UCSD-AML1 (cell line): ENCODE measurements at regions not wholly inside any gene's neighbourhood (a gene's known extent, or its start where the extent isn't known, plus 50 kb on each side); places are given as distances from the start of the nearest gene placed in this dataset.

Experiments used
- DNase-seq: peaks from one replicate; lab custom pipeline; 2025; ENCODE audit not compliant: unreplicated experiment; lab: John Stamatoyannopoulos, UW

DNA sequence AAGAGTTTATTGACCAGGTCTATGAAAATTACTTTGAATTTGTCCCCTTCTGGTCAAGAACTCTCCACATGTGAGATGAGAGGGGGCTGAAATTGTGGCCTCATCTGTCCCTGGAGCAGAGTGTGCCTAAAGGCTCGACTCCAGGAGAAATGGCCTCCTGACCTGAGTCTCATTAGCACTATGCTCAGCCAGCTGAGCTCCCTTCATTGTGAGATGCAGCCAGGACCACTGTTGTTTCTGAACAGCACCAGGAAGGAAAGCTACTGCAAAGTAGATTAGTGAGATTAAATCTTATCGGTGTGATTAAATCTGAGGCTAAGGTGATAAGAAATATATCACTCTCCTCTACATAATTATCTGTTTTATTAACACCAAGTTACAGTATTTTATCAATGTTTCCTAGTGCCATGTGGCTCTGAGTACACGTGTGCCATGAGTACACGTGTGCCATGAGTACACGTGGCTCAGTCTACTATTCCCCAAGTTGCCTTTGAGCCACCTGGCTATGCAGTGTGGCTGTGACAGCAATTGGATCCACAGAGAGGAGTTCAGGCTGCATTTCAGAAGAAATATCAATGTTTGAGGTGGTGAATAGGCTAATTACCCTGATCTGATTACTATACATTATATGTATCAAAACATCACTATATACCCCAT, 126.9 kb downstream of the IPMK start:
- no peak for DNase-seq

DNA sequence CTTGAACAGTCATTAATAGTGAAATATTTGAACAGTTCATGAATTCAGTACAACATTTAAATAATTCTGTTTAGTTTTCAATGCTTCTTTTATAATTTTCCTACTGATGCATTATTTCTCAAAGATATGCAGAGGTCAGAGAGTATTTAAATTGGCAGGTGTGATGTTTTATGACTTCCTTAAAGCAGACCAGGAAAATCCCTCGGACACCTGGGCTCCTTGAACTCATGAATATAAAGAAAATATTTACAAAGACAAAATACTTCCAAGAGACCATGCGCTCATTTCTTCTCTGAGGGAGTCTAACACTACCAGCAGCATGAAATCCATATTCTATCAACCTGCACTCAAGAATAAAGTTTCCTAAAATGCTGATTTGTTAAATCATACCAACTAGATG, 127.6 kb downstream of the IPMK start:
- DNase-seq, result no peak

DNA sequence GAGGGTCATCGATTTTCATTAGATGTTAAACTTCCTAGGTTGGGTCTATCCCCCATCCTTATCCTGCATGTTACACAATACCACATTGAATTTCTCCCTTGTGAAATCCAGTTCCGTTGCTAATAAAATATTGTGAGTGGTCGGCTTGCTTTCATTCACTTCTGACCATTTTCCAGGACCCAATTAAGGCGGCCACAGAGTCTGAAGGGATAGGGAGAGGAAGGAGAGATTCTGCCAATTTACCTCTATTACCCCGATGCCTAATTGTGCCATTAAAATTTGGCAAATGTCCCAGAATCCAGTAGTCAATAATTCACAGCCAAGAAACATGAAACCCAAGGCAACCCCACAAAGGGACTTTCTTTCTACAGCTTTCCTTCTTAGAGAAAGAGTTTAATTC, 129.9 kb downstream of the IPMK start:
- no peak for DNase-seq

DNA sequence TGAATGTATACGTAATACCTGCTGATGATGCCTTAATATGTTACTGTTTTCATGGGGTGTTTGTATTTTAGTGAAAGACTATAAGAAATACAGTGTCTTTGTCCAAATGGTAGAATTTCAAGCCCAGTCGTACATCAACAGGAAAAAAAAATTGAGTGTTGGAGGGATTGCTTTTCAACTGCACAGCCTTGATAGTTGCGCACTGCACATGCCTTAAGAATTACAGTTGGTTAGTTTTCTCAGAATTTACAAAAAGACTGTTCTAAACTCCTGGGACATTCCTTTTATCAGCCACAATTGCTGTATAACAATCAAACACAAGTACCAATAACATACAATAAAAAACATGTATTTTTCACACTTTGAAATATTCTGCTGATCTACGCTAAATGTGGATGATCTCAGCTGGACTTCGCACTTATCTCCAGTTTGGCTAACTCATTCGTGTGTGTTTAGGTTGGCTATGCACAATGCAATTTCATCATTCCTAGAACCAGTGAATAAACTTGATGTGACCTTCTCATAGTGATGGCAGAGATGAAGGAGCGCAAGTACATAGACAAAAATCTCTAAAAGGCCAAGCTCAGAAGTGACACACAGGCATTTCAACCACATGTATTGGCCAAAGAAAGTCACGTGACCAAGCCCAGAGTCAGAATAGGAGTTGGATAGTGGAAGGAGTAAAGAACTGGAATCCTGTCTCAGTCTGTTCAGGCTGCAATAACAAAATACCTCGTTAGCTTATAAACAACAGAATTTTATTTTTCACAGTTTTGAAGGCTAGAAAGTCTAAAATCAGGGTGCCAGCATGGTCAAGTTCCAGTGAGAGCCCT, 152.3 kb downstream of the IPMK start:
- no peak for DNase-seq

DNA sequence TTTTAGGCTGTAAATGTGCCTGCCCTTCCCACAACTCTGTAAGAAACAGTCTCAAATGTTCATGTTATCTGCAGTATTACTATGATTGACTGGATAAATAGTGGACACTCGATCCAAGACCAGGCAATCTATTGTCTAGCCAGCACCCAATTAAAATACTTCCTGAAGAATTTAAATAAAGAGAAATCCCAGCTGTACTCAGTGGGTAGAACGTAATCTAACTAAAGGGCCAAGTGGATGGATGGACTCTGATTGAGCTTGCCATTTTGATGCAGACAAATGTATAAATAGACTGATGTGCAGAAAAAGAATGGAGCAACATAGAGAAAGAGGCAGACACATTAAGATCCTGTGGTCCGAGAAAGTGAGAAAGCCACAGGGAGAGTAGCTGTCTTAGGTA, 158.0 kb downstream of the IPMK start:
- no peak for DNase-seq

DNA sequence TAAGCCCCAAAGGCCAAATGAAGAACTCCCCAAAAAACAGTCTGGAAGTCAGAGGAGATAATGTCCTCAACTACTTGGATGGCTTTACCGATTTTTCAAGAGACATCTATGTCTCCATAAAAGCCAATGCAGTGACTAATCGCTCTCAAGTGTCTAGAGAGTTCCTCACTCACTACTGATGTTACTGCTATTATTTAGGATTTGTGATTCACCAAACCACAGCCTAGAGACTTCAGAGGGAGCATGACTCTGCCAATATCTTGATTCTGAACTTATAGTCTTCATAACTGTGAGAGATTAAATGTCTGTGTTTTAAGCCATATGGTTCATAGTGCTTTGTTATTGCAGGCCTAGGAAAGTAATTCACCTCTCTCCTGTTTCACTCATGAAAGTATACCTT, 160.2 kb downstream of the IPMK start:
- DNase-seq, result no peak

DNA sequence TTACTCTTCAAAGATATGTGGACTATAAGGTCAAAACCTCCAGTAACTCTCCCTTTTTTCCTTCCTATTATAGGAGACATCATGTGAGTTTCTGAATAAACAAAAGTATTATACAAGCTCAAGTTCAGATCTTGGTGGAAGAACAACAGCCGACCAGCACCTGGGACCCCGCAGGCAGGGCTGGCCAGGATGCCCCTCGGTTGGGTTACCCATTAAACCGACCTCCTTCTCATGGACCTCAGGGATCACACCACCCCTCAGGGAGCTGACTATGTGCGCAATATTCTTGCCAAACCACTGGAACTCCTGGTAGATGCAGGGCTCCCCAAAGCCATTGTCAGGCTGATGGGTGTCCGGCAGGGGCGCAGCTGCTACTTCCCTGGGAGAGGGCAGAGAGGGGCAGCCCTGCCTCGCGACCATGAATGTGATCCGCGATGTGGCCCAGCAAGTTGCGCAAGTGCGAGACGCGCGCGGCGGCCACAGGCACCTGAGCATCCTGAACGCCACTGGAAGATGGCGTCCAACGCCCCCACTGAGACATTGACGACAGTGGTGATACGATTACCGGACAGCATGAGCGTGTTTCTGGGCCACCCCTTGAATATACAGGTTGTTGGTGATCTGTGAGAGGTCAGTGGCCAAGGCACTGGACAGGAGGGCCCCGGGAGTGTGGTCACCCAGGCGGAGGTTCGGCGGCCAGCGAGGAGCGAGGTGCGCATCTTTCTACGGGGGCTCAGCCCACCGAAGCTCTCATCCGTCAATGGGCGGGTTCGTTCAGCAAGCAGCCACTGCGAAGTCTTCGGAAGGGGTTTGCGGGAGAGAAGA, 161.3 kb downstream of the IPMK start:
- DNase-seq, result no peak

DNA sequence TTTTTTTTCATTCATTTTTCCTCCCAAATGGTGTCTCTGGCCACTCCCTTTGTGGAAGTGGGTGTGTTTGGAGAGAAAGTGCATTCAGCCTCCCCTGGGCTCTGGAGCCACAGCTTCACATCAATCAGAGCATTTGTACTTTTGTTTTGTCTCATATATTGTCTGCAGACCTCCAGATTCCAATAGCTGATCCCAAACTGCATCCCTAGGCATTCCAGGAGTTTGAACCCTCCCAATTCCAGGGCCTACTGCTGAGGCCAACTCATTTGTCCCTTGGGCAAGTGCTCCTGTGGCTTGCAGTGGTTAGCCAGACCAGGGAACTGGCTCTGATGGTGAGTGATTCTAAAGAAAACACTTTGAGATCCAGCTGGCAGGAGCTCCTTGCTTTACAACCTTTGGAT, 163.3 kb downstream of the IPMK start:
- DNase-seq, result no peak

DNA sequence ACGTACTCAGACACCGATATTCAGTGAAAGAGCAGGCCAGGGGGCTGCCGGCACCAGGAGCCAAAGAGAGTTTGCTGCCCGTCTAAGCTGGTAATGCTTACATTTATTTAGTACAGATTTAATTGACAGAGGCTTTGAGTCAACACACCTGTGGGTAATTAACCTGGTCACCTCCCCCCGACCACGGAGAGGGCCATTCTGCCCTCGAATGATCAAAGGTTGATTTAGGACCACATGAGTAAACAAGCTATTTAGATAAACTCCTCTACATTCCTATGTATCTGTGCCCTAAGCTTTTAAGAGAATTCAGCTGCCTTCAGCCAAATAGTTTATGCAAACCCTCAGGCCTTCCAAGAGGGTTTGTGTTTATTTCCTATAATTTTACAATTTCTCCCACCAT, 164.8 kb downstream of the IPMK start:
- DNase-seq, result no peak

DNA sequence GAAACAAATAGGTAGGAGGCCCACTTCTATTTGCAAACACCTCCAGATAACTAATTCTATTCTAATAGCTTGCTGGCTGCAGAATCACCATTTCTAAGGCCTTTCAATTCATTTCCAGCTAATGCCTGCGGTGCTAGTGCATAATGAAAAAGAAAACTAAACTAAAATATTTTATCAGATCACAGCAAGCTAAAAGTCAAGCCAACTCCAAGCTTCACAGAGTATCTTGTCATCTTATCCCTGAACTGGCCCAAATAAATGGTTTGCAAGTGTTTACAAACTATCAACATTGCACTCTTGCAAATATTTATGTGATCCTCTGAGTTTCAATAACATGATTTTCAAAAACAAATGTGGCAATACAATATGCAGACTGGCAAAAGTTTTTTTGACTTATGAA, 166.0 kb downstream of the IPMK start:
- DNase-seq, result no peak

DNA sequence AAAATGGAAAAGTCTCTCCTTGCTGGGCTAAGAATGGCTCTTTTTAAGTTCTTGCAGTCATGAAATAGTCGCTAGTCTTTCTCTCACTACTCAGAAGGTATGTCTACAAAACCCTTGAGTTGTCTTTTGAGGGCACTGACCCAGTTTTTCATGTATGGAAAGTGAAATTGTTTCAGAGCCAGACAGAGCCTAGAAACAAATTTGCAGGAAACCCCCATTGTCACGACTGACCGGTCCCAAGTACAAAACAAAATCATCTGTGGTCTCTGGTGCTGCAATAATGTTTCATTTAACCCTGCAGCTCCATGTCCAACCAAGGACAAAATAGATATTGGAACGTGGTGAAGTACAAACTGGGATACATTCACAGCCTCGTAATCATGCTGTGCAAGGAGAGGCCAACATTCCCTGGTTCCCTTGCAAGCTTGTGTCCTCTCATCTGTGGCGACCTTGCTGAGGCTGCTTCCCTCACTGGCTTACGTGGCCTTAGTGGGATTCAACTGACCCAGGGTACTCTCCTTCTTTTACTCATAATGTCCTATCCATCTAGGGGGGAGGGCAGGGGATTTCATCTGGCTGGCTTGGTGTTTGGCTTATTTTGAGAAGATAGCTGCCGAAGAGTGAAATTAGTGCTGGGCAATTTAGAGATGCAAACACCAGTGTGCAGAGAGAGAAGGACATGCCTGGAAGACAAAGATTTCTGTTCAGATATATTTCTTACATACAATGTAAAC, 172.5 kb downstream of the IPMK start:
- DNase-seq, result no peak

DNA sequence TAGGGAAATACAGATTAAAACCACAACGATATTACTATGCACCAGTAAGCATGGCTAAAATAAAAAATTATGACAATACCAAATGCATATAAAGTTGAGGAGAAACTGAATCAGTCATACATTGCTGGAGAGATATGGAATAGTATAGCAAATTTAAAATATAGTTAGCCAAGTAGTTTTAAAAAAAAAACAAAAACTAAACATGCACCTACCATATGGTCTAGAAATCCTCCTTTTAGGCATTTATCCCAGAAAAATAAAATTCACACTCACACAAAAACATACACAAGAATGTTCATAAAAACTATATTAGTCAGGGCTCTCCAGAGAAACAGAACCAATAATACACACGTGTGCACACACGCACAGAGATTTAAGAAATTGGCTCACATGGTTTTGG, 175.8 kb downstream of the IPMK start:
- no peak for DNase-seq

DNA sequence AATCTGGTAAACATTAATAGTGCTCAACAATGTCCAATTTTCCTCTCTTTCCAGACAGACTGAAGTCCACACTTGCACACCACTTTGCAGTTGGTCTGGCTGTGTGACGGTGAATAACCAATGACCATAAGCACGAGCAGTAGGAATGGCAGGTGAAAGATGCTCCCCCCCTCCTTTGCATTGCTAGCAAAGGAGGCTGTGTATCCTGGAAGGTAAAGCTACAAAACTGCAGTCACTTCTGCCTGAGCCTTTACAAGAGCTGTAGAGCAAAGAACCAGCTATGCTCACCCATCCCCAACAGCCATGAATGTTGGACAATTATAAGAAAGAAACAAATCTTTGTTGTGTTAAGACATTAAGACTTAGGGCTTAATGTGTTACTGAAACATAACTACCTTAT, 178.0 kb downstream of the IPMK start:
- no peak for DNase-seq

DNA sequence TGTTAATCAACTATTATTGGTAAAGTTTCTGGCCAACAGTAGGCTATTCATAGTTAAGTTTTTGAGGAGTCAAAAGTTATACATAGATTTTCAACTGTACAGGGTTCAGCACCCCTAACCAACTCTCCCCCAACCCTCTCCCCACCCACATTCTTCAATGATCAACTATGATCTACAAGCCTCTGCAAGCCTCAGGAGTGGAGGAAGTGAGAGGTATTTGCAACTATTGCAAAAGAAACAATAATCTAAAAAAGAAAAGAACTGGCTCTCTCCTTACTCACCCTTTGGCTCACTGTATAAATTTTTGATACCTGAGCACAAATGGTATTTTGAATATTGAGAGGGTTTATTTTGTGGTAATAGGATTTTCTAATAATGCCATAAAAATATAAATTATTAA, 179.8 kb downstream of the IPMK start:
- DNase-seq, result no peak

DNA sequence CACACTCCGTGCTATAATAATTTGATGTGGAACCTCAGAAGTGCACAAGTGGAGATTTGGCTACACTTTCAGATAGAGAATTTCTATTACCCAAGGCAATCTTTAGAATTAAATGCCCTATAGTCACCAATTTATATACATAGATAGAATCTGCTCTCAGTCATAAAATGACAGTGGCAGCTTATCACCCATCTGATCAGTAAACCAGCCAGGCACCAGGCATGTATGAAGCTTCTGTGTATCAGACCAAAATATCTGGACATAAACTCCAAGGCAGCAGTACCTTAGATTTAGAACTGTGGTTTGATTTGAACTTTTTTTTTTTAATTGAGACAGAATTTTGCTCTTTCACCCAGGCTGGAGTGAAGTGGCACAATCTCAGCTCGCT, 180.9 kb downstream of the IPMK start:
- no peak for DNase-seq

DNA sequence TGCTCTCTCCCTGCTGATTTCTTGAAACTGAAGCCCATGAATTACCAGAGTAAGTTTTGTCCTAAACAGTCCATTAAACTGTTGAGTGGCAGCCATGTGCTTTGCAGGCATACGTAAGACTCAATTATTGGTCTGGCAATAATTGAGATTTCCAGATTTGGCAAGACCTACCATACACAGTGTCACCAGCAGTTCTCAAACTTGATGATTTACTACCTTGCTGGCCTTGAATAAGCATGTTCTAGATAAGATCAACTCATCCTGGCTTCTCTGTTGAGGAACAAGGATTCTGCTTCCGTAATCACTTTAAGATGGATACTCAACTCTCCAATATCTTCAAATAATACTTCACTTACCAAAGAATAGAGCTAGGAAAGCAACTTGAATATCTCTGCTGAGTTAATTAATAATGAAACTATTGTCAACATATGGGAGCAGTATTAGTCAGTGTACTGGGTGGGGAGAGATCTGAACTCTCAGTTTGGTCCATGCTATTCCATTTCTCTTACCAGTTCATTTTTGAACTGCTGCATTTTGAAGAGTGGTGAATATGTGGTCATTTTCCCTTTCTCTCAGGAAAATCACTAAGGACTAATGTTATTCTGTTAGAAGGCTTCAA, 181.4 kb downstream of the IPMK start:
- no peak for DNase-seq

DNA sequence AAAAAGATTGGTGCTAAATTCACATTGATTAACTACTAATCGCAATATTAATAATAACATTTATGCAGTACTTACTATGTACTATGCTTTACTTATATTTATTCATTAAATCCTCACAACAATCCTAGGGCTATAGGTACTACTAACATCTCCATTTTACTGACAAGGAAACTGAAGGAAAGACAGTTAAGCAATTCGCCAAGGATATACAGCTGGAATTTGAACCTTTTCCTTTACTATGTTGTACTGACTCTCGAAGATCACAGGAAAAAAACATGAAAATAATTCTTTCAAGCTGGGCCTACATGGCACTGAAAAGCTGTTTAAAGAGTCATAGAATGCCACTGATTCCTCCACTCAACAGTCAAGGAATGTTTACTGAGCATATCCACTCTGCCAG, 185.4 kb downstream of the IPMK start:
- DNase-seq, result no peak

DNA sequence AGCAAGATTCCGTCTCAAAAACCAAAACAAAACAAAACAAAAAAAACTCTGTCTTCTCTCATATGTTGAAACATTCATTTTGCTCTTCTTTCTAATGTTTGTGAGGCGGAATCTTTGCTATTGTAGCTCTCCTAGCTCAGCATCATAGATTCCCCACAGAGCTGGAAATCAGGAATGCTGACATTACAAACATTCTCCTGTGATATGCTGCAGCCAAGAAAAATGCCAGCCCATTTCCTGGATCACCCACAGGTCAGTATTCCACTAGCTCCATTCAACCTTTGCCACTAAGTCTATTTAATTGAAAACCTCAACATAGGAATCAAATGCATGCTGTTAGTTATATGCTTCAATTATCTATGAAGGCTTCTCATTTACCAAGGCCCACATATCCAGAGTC, 186.3 kb downstream of the IPMK start:
- DNase-seq, result no peak

DNA sequence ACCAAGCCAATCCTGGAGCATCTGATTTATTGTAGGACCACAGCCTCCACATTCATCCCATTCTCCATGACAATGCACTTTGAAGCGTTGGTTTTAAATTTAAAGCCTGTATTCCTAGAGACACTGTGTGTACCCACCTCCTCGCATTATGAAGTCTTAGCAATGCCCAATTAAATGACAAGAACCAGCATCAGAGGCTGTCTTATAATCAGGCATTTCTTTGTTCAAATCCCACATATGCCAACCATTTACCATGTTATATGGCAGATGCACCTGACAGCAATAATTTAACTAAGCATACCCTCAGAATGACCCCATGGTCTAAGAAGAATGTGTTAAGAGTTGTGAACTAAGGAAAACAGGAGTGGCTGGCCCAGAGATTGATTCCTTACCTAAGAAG, 188.2 kb downstream of the IPMK start:
- no peak for DNase-seq

DNA sequence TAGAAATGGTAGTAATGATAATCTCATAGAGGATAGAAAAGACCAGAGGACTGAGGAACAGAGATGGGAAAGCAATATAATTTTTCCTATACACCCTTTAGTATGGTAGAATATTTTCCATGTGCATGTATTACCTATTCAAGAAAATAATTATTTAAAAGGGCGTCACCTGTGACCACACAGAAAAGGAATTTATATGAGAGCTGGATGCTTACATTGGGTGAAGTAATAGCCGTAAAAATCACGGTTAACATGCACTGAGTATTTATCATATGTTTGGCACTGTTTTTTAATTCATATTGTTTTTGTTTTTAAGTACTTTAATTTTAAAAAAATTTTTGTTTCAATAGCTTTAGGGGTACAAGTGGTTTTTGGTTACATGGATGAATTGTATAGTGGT, 195.1 kb downstream of the IPMK start:
- DNase-seq, result no peak

DNA sequence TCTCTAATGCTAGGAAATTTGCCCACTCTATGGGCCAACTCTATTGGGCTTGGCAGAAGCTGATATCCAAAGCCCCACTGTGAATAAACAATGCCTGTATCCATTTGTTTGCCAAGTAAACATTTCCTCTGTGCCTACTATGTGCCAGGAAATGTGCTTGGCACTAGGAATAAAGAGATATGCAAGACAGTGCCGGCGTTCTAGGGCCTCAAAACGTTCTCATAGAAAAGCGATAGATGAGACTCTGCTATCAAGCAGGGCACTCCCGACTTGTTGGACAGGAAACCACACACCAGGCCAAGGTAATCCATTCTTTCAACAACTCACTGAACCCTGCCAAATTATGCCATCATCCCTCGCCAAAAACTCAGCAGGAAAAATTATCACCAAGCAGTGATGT, 196.7 kb downstream of the IPMK start:
- DNase-seq, result no peak
